HCT116 (cell line): ENCODE measurements at regions not wholly inside any gene's neighbourhood (a gene's known extent, or its start where the extent isn't known, plus 50 kb on each side); places are given as distances from the start of the nearest gene placed in this dataset.

Experiments
- ATAC-seq: fragments of 200-7000 bp; cut with Tn5 transposase; 2 replicates; pipeline ENCODE4 v1.9.1; 2020; ENCODE audit warnings: mild to moderate bottlenecking, moderate library complexity
- BruUV-seq: library from RNA; stranded (reverse); fragments of 400-500 nt; replicated peaks from 2 replicates; lab custom pipeline; 2021; lab: Mats Ljungman, UMichigan
- CTCF ChIA-PET: fragments of 300-600 bp; sonication (Branson Sonifier 250); formaldehyde crosslinking; loops from one replicate; lab custom pipeline; 2021; ENCODE audit warnings: antibody characterized with exemption; lab: Charles Lee
- POLR2A ChIA-PET: fragments of 300-600, 350-600 bp; sonication (Branson Sonifier 250); formaldehyde crosslinking; loops from one replicate; lab custom pipeline; 2021; ENCODE audit warnings: antibody characterized with exemption; lab: Charles Lee
- RAD21 ChIA-PET, 2 experiments: fragments of 300-600 bp; sonication (Branson Sonifier 250); formaldehyde crosslinking; loops; one replicate each; lab custom pipeline; 2023; ENCODE audit warnings: low total read pairs in 2 of 2; ENCODE audit not compliant: uncharacterized antibody in 2 of 2, unreplicated experiment in 2 of 2, low non-redundant PET in 1 of 2; lab: Charles Lee
- DNase-seq: peaks from one replicate; pipeline ENCODE4 v3.0.0-alpha.2; 2010; ENCODE audit warnings: low read depth, low spot score
- H2AFZ ChIP-seq: fragments of 200-600 bp; shearing (Covaris generic), sonication (generic); 2 replicates; pipeline ENCODE4 v1.6.1; 2017; ENCODE audit warnings: low read depth, mixed run types, mixed read lengths, antibody characterized with exemption, low read length; ENCODE audit not compliant: poor library complexity, severe bottlenecking
- H3K27ac ChIP-seq: 2 replicates; pipeline ENCODE4 v1.5.1; 2012; ENCODE audit warnings: low read depth, low read length
- H3K27me3 ChIP-seq: fragments of 200-600 bp; sonication (generic); 2 replicates; pipeline ENCODE4 v1.6.1; 2016; ENCODE audit warnings: mixed run types, low read length, mixed read lengths; ENCODE audit not compliant: insufficient read depth
- H3K36me3 ChIP-seq, 2 experiments: fragments of 200-500 bp in 1 of 2; fragments of 200-600 bp in 1 of 2; sonication (Bioruptor generic) in 1 of 2; sonication (generic) in 1 of 2; 2 replicates each; pipeline versions ENCODE4 v1.5.1 to v1.6.1; 2014 to 2016; ENCODE audit warnings: low read length in 2 of 2, inconsistent platforms in 1 of 2, mixed read lengths in 1 of 2, mixed run types in 1 of 2; ENCODE audit not compliant: insufficient read depth in 2 of 2, control insufficient read depth in 1 of 2
- H3K4me1 ChIP-seq, 2 experiments: fragments of 200-600 bp in 1 of 2; sonication (generic) in 1 of 2; 2 replicates each; pipeline versions ENCODE4 v1.5.1 to v1.6.1; 2012 to 2017; ENCODE audit warnings: low read length in 2 of 2, inconsistent platforms in 1 of 2, mild to moderate bottlenecking in 1 of 2, mixed read lengths in 1 of 2, mixed run types in 1 of 2, moderate library complexity in 1 of 2; ENCODE audit not compliant: insufficient read depth in 2 of 2, control insufficient read depth in 1 of 2
- H3K4me2 ChIP-seq: fragments of 200-600 bp; sonication (generic); 2 replicates; pipeline ENCODE4 v1.6.1; 2017; ENCODE audit warnings: mixed run types, low read length, mixed read lengths
- H3K4me3 ChIP-seq, 2 experiments: fragments of 200-600 bp in 1 of 2; sonication (generic) in 1 of 2; replicated peaks in 1 of 2; 2 replicates each; pipeline ENCODE4 v1.5.1; 2011 to 2016; ENCODE audit warnings: low read length in 2 of 2, control low read depth in 1 of 2, low read depth in 1 of 2, mild to moderate bottlenecking in 1 of 2, mixed read lengths in 1 of 2, mixed run types in 1 of 2
- H3K79me2 ChIP-seq: fragments of 200-600 bp; sonication (generic); 2 replicates; pipeline ENCODE4 v1.6.1; 2017; ENCODE audit warnings: mild to moderate bottlenecking, mixed run types, low read length, moderate library complexity, mixed read lengths; ENCODE audit not compliant: insufficient read depth
- H3K9ac ChIP-seq: fragments of 200-600 bp; sonication (generic); 2 replicates; pipeline ENCODE4 v1.6.1; 2016; ENCODE audit warnings: low read length, mixed read lengths
- H3K9me2 ChIP-seq: fragments of 200-600 bp; sonication (generic), shearing (Covaris generic); 2 replicates; pipeline ENCODE4 v1.6.1; 2017; ENCODE audit warnings: mixed run types, mild to moderate bottlenecking, moderate library complexity; ENCODE audit not compliant: insufficient read depth
- H3K9me3 ChIP-seq, 2 experiments: fragments of 200-500 bp in 1 of 2; fragments of 200-600 bp in 1 of 2; sonication (Bioruptor generic) in 1 of 2; sonication (generic) in 1 of 2; 2 replicates each; pipeline ENCODE4 v1.6.1; 2014 to 2017; ENCODE audit warnings: low read length in 2 of 2, mixed read lengths in 2 of 2, inconsistent platforms in 1 of 2, low read depth in 1 of 2, mild to moderate bottlenecking in 1 of 2, mixed run types in 1 of 2, moderate library complexity in 1 of 2; ENCODE audit not compliant: control insufficient read depth in 1 of 2, insufficient read depth in 1 of 2
- H4K20me1 ChIP-seq: fragments of 200-600 bp; sonication (generic), shearing (Covaris generic); 2 replicates; pipeline ENCODE4 v1.6.1; 2017; ENCODE audit warnings: mixed run types, mild to moderate bottlenecking, moderate library complexity; ENCODE audit not compliant: insufficient read depth
- CBX3 ChIP-seq: IDR thresholded peaks from 2 replicates; pipeline ENCODE4 v1.6.1; 2012; ENCODE audit warnings: low read depth
- CEBPB ChIP-seq: IDR thresholded peaks from 2 replicates; pipeline ENCODE4 v1.6.1; 2012; ENCODE audit warnings: low read depth
- EZH2phosphoT487 ChIP-seq: fragments of 200-600 bp; IDR thresholded peaks from 2 replicates; pipeline ENCODE4 v1.6.1; 2018; ENCODE audit warnings: antibody characterized with exemption, borderline replicate concordance
- JUND ChIP-seq: IDR thresholded peaks from 2 replicates; pipeline ENCODE4 v1.6.1; 2012
- POLR2A ChIP-seq: IDR thresholded peaks from 2 replicates; pipeline ENCODE4 v1.7.0; 2011; ENCODE audit warnings: borderline replicate concordance; ENCODE audit not compliant: insufficient read depth, insufficient read length; ENCODE audit errors: extremely low read depth
- RAD21 ChIP-seq: IDR thresholded peaks from 2 replicates; pipeline ENCODE4 v1.6.1; 2012; ENCODE audit warnings: low read depth, mild to moderate bottlenecking
- SIN3A ChIP-seq: IDR thresholded peaks from 2 replicates; pipeline ENCODE4 v1.6.1; 2012; ENCODE audit warnings: low read depth
- SP1 ChIP-seq: IDR thresholded peaks from 2 replicates; pipeline ENCODE4 v1.6.1; 2012; ENCODE audit warnings: low read depth
- YY1 ChIP-seq: IDR thresholded peaks from 2 replicates; pipeline ENCODE4 v1.6.1; 2011; ENCODE audit warnings: low read length, low read depth, moderate library complexity, mild to moderate bottlenecking; ENCODE audit not compliant: insufficient replicate concordance; ENCODE audit errors: extremely low read depth
- ZFX ChIP-seq: fragments of 450-650 bp; IDR thresholded peaks from 2 replicates; pipeline ENCODE4 v1.6.1; 2017
- ZNF274 ChIP-seq: fragments of 200-500 bp; sonication (Bioruptor generic); IDR thresholded peaks from 2 replicates; pipeline ENCODE4 v1.6.1; 2014; ENCODE audit warnings: mild to moderate bottlenecking, low read depth, low read length, inconsistent platforms
- intact Hi-C: fragments of 100-400 bp; cut with micrococcal nuclease; formaldehyde crosslinking; loops from 2 replicates; pipeline ENCODE4 v1.10.0; 2022
- TF ChIP-seq, protein P1 (sequence below), 3 experiments: fragments of 200-600 bp in 1 of 3; sonication (generic) in 1 of 3; IDR thresholded peaks in 2 of 3; conservative IDR thresholded peaks in 1 of 3; 2 replicates each; pipeline ENCODE4 v1.5.1; 2012 to 2017; ENCODE audit warnings: low read depth in 2 of 3, low read length in 2 of 3, antibody characterized with exemption in 1 of 3, borderline replicate concordance in 1 of 3, control low read depth in 1 of 3, mild to moderate bottlenecking in 1 of 3, mixed read lengths in 1 of 3, mixed run types in 1 of 3, moderate library complexity in 1 of 3; ENCODE audit not compliant: insufficient read depth in 1 of 3
- TF ChIP-seq, protein P2 (sequence below): IDR thresholded peaks from 2 replicates; pipeline ENCODE4 v1.6.1; 2012

DNA sequence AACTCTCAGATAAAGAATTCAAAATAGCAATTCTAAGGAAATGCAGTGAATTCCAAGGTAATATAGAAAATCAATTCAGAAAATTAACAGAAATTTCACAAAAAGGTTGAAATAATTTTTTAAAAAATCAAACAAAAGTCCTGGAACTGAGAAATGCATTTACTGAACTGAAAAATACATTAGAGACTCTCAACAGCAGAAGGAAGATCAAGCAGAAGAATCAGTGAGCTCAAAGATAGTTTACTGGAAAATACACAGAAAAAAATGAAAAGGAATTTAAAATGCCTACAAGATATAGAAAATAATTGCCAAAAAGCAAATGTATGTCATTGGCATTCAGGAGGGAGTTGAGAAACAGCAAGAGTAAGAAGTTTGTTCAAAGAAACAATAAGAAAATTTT lies 107.3 kb downstream of the BUD13 start (continued):
- TF ChIP-seq CEBPB (no peak), POLR2A (no peak), RAD21 (no peak)

DNA sequence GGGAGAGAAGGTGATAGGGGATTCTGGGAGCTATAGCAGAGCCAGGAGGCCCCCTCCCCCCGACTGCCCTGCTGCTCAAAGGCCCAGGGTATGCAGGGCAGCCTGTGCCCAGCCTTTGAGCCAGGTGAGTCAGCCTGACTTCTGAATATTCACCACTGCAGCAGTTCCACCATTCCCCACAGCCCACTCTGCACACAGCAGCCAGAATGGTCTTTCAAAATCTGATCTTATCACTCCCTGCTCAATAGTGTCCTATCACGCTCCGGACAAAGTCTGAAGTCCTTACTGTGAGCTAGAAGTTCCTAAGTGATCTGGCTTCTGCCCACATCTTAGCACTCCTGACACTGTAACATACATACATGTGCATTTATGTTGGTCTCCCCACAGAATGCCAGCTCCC lies 111.7 kb downstream of the BUD13 start:
- no TSS peak for BruUV-seq
- CTCF ChIA-PET = no interaction called here
- Histone ChIP-seq H2AFZ (no peak overlapping the region), H3K79me2 (no peaks in the 10 kb centered on the region), H3K9me2 (no peaks in the 10 kb centered on the region), H3K9ac (no peak overlapping the region), H3K36me3 (no peaks in the 10 kb centered on the region), H3K9me3 (no peaks in the 10 kb centered on the region; a peak in 1 of 4 replicates)
- DNase-seq = no peak
- POLR2A ChIA-PET = no interaction called here
- no peak for TF ChIP-seq CBX3
- TF ChIP-seq, protein P1, sequence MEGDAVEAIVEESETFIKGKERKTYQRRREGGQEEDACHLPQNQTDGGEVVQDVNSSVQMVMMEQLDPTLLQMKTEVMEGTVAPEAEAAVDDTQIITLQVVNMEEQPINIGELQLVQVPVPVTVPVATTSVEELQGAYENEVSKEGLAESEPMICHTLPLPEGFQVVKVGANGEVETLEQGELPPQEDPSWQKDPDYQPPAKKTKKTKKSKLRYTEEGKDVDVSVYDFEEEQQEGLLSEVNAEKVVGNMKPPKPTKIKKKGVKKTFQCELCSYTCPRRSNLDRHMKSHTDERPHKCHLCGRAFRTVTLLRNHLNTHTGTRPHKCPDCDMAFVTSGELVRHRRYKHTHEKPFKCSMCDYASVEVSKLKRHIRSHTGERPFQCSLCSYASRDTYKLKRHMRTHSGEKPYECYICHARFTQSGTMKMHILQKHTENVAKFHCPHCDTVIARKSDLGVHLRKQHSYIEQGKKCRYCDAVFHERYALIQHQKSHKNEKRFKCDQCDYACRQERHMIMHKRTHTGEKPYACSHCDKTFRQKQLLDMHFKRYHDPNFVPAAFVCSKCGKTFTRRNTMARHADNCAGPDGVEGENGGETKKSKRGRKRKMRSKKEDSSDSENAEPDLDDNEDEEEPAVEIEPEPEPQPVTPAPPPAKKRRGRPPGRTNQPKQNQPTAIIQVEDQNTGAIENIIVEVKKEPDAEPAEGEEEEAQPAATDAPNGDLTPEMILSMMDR (IDR thresholded peaks at IDR 0.05 in 2 of 3, conservative IDR thresholded peaks at IDR 0.05 in 1 of 3; ENCODE audit: borderline replicate concordance in 1 of 3, insufficient read depth in 1 of 3, low read depth in 2 of 3, low read length in 2 of 3) = no peak
- TF ChIP-seq, protein P2, sequence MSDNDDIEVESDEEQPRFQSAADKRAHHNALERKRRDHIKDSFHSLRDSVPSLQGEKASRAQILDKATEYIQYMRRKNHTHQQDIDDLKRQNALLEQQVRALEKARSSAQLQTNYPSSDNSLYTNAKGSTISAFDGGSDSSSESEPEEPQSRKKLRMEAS = no peak
- no peak for TF ChIP-seq EZH2phosphoT487
- no peak for TF ChIP-seq ZNF274
- no peak for TF ChIP-seq RAD21
- TF ChIP-seq SIN3A = no peak
- no peak for TF ChIP-seq CEBPB
- no peak for TF ChIP-seq YY1
- no peak for TF ChIP-seq SP1
- TF ChIP-seq ZFX = no peak
- TF ChIP-seq JUND = no peak
- TF ChIP-seq, all 23 proteins: peak for 0
- Histone ChIP-seq H4K20me1 (no peaks in the 10 kb centered on the region), H3K4me2 (no peak overlapping the region), H3K4me1 (no peaks in the 10 kb centered on the region), H3K27me3 (peaks cover 38% of the 10 kb centered on the region), H3K27ac (no peak overlapping the region), H3K4me3 (no peak overlapping the region)
- intact Hi-C loops = no loop called here
- RAD21 ChIA-PET = no interaction called here
- no peak for ATAC-seq
